WTC11 (cell line): ENCODE measurements at regions not wholly inside any gene's neighbourhood (a gene's known extent, or its start where the extent isn't known, plus 50 kb on each side); places are given as distances from the start of the nearest gene placed in this dataset.

ENCODE experiments used
- ATF3 ChIP-seq: sonication (generic); formaldehyde crosslinking; conservative IDR thresholded peaks from 2 replicates; pipeline ENCODE4 v1.8.1; 2022; ENCODE audit warnings: mild to moderate bottlenecking, missing genetic modification reagents
- CREB1 ChIP-seq: sonication (generic); formaldehyde crosslinking; IDR thresholded peaks from 2 replicates; pipeline ENCODE4 v1.8.0; 2023; ENCODE audit warnings: mild to moderate bottlenecking, missing genetic modification reagents
- CTCF ChIP-seq: fragments of 200-600 bp; IDR thresholded peaks from 2 replicates; pipeline ENCODE4 v1.8.0; 2022; ENCODE audit warnings: antibody characterized with exemption
- ELF4 ChIP-seq: sonication (generic); formaldehyde crosslinking; IDR thresholded peaks from 2 replicates; pipeline ENCODE4 v1.8.1; 2022; ENCODE audit warnings: low read depth, mild to moderate bottlenecking, moderate library complexity, missing genetic modification reagents
- ESRRA ChIP-seq: sonication (generic); formaldehyde crosslinking; IDR thresholded peaks from 2 replicates; pipeline ENCODE4 v1.8.1; 2022; ENCODE audit warnings: mild to moderate bottlenecking, missing genetic modification reagents, borderline replicate concordance
- HMGXB4 ChIP-seq: sonication (generic); formaldehyde crosslinking; IDR thresholded peaks from 2 replicates; pipeline ENCODE4 v1.8.1; 2023; ENCODE audit warnings: mild to moderate bottlenecking, moderate library complexity, missing genetic modification reagents
- RORB ChIP-seq: fragments of 250-450 bp; sonication (Bioruptor Pico); IDR thresholded peaks from 2 replicates; pipeline ENCODE4 v1.9.0; 2021; ENCODE audit warnings: mild to moderate bottlenecking
- TEAD4 ChIP-seq: sonication (generic); formaldehyde crosslinking; IDR thresholded peaks from 2 replicates; pipeline ENCODE4 v1.8.0; 2022; ENCODE audit warnings: mild to moderate bottlenecking, missing genetic modification reagents
- USF2 ChIP-seq: sonication (generic); formaldehyde crosslinking; IDR thresholded peaks from 2 replicates; pipeline ENCODE4 v1.8.1; 2023; ENCODE audit warnings: mild to moderate bottlenecking, missing genetic modification reagents, moderate library complexity
- ZNF416 ChIP-seq: fragments of 250-450 bp; sonication (Bioruptor Pico); IDR thresholded peaks from 2 replicates; pipeline ENCODE4 v1.9.0; 2021; ENCODE audit warnings: mild to moderate bottlenecking, inconsistent platforms

- TF ChIP-seq CTCF (no peak), ELF4 (no peak), HMGXB4 (CRISPR knock-in tag) (no peak), TEAD4 (CRISPR knock-in tag) (no peak), USF2 (CRISPR knock-in tag) (no peak), ZNF416 (CRISPR knock-in tag) (no peak), RORB (CRISPR knock-in tag) (no peak), CREB1 (CRISPR knock-in tag) (no peak), ATF3 (no peak), ESRRA (no peak)
These were observed 221.0 kb upstream of the ANKRD50 start for GRCh38 chr4:124933521-124933920.
